ENCODE measurements at regions not wholly inside any gene's neighbourhood (a gene's known extent, or its start where the extent isn't known, plus 50 kb on each side); places are given as distances from the start of the nearest gene placed in this dataset.

- TF ChIP-seq CTCF (conservative IDR thresholded peaks at IDR 0.05; ENCODE audit: low read length) (no peak), EZH2phosphoT487 (IDR thresholded peaks at IDR 0.05; ENCODE audit: borderline replicate concordance, low read depth, low read length) (no peak)
These were observed 358.5 kb downstream of the RPS24 start for GRCh38 chr10:78392197-78392596.

Data from OCI-LY7 (cell line).